Fibroblast of lung (primary cell): ENCODE measurements at regions not wholly inside any gene's neighbourhood (a gene's known extent, or its start where the extent isn't known, plus 50 kb on each side); places are given as distances from the start of the nearest gene placed in this dataset.

Source experiments
- DNase-seq, 2 donors: peaks; one replicate each; pipeline versions ENCODE4 v3.0.0 to v3.0.0-alpha.2; 2010; ENCODE audit warnings: low read depth in 2 of 2
- H2AFZ ChIP-seq: 2 replicates; pipeline ENCODE4 v1.5.1; 2012; ENCODE audit warnings: low read length, control low read depth, inconsistent platforms
- H3K27ac ChIP-seq: 2 replicates; pipeline ENCODE4 v1.5.1; 2011; ENCODE audit warnings: low read length, control low read depth; ENCODE audit not compliant: insufficient read depth
- H3K27me3 ChIP-seq: 2 replicates; pipeline ENCODE4 v1.5.1; 2011; ENCODE audit warnings: mild to moderate bottlenecking, low read length; ENCODE audit not compliant: control insufficient read depth, insufficient read depth
- H3K36me3 ChIP-seq: 2 replicates; pipeline ENCODE4 v1.5.1; 2011; ENCODE audit warnings: low read length; ENCODE audit not compliant: control insufficient read depth, insufficient read depth
- H3K4me1 ChIP-seq: 2 replicates; pipeline ENCODE4 v1.5.1; 2011; ENCODE audit warnings: low read length; ENCODE audit not compliant: control insufficient read depth, insufficient read depth; ENCODE audit errors: extremely low read depth
- H3K4me2 ChIP-seq: 2 replicates; pipeline ENCODE4 v1.5.1; 2011; ENCODE audit warnings: low read length, control low read depth; ENCODE audit not compliant: insufficient read depth; ENCODE audit errors: extremely low read depth
- H3K4me3 ChIP-seq, 4 experiments: fragments of 200-600 bp in 1 of 4; sonication (generic) in 1 of 4; replicated peaks in 1 of 4; 2 replicates each; pipeline ENCODE4 v1.5.1; 2011 to 2016; ENCODE audit warnings: low read length in 4 of 4, low read depth in 3 of 4, mild to moderate bottlenecking in 3 of 4, control low read depth in 2 of 4, inconsistent platforms in 1 of 4, mixed read lengths in 1 of 4; ENCODE audit not compliant: insufficient read depth in 1 of 4; ENCODE audit errors: control extremely low read depth in 1 of 4
- H3K79me2 ChIP-seq: 2 replicates; pipeline ENCODE4 v1.5.1; 2012; ENCODE audit warnings: mild to moderate bottlenecking, low read length, inconsistent platforms; ENCODE audit not compliant: control insufficient read depth, insufficient read depth
- H3K9ac ChIP-seq: 2 replicates; pipeline ENCODE4 v1.5.1; 2011; ENCODE audit warnings: mild to moderate bottlenecking, low read length, control low read depth; ENCODE audit not compliant: insufficient read depth
- H3K9me3 ChIP-seq: 2 replicates; pipeline ENCODE4 v1.5.1; 2012; ENCODE audit warnings: low read depth, low read length; ENCODE audit not compliant: control insufficient read depth, insufficient read depth
- H4K20me1 ChIP-seq: 2 replicates; pipeline ENCODE4 v1.5.1; 2011; ENCODE audit warnings: low read length; ENCODE audit not compliant: control insufficient read depth, insufficient read depth; ENCODE audit errors: extremely low read depth
- EZH2 ChIP-seq: IDR thresholded peaks from 2 replicates; pipeline ENCODE4 v1.5.1; 2012; ENCODE audit warnings: low read length, control low read depth, mild to moderate bottlenecking; ENCODE audit errors: missing control alignments
- TF ChIP-seq, protein P1 (sequence below), 2 donors: IDR thresholded peaks in 1 of 2; conservative IDR thresholded peaks in 1 of 2; 1 replicate in 1 of 2; 2 replicates in 1 of 2; pipeline ENCODE4 v1.5.1; 2011 to 2012; ENCODE audit warnings: low read length in 2 of 2, control low read depth in 1 of 2, inconsistent platforms in 1 of 2, low read depth in 1 of 2, mild to moderate bottlenecking in 1 of 2

DNA sequence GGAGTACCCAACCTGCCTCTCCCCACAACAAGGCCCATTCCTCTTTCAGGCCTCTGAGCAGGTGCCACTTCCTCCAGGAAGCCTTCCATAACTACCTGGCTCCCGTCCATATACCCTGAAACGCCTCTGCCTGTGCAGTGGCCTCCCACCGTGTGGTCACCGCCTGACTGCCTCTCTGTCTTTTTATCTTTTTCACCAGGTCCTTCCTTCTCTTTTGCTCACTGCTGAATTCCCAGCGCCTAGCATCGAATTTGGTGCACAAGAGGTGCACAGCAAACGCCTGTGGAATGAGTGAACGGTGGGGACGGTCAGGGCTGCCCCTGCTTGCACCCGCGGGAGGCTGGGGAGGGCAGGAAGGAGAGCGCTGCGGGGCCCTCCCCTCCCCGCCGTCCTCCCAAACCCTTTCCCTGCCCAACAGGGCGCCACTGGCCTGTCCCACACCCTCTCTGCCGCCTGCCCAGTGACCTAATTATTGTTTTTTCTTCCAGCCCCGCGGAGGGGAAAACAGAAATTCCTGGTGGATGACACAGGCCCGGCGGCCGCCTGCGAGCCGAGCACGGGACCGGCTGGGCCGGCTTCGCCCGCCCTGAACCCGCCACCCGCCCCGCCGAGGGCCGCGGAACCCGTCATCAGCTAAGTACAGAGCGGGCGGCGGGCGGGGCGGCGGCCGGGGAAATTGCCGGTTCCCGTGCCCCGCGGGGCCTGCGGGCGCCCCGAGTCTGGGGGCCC is 140.1 kb downstream of the SMAD6 start:
- peak overlapping the region; percentile 92 for H3K27ac ChIP-seq
- peak overlapping the region; percentile 34 for H2AFZ ChIP-seq
- peaks cover 27% of the 10 kb centered on the region for H3K4me1 ChIP-seq
- peak overlapping the region; percentile 31 to 51 (median 50) for H3K4me3 ChIP-seq
- no peaks in the 10 kb centered on the region for H3K27me3 ChIP-seq
- peak overlapping the region; percentile 66 for H3K9ac ChIP-seq
- no peaks in the 10 kb centered on the region for H4K20me1 ChIP-seq
- peaks cover 10% of the 10 kb centered on the region for H3K79me2 ChIP-seq
- DNase-seq: peak; percentile 91 to 94
- H3K36me3 ChIP-seq: no peaks in the 10 kb centered on the region
- H3K9me3 ChIP-seq: no peaks in the 10 kb centered on the region
- TF ChIP-seq, protein P1, sequence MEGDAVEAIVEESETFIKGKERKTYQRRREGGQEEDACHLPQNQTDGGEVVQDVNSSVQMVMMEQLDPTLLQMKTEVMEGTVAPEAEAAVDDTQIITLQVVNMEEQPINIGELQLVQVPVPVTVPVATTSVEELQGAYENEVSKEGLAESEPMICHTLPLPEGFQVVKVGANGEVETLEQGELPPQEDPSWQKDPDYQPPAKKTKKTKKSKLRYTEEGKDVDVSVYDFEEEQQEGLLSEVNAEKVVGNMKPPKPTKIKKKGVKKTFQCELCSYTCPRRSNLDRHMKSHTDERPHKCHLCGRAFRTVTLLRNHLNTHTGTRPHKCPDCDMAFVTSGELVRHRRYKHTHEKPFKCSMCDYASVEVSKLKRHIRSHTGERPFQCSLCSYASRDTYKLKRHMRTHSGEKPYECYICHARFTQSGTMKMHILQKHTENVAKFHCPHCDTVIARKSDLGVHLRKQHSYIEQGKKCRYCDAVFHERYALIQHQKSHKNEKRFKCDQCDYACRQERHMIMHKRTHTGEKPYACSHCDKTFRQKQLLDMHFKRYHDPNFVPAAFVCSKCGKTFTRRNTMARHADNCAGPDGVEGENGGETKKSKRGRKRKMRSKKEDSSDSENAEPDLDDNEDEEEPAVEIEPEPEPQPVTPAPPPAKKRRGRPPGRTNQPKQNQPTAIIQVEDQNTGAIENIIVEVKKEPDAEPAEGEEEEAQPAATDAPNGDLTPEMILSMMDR (conservative IDR thresholded peaks at IDR 0.05 in 1 of 2, IDR thresholded peaks at IDR 0.05 in 1 of 2; ENCODE audit: low read depth in 1 of 2, low read length in 2 of 2): no peak
- TF ChIP-seq EZH2: no peak
- H3K4me2 ChIP-seq: peak overlapping the region; percentile 96

DNA sequence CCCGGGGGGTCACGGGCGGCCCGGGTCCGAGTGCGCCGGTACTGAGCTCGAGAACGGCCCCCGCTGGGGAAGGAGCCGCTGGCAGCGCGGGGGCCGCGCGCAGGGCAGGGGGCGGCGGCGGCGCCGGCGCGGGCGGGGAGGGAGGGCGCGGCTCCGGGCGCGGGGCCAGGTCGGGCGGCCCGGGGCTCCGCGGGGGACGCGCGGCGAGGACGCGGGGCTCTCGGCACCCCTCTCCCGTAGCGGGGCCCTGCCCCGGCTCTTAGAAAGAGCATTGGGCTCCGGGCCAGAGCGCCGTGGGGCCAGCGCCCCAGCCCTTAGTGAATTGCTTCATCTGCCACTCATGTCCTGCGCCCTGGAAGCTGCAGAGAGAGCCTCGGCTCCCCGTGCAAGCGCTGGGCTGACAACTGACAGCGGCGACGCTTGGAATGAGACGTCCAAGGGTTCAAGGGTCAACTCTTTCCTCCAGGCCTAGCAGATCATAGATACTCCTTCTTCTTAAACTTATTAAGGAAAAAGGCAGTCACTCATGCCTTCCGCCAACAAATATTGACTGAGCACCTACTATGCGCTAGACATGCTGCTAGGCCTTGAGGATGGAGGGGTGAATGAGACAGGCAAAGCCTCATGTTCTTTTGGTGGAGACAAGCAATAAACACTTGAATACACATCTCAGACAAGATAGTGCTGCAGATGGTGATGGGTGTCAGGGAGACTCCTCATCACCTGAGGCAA is 140.8 kb downstream of the SMAD6 start:
- Histone ChIP-seq H3K4me3 (peak overlapping the region; percentile 10 to 60 (median 37)), H2AFZ (no peak overlapping the region), H3K9me3 (no peaks in the 10 kb centered on the region), H3K27me3 (no peaks in the 10 kb centered on the region), H4K20me1 (no peaks in the 10 kb centered on the region), H3K4me2 (peak overlapping the region; percentile 64), H3K9ac (peak overlapping the region; percentile 66), H3K4me1 (peaks cover 27% of the 10 kb centered on the region), H3K36me3 (no peaks in the 10 kb centered on the region), H3K79me2 (peaks cover 10% of the 10 kb centered on the region), H3K27ac (peak overlapping the region; percentile 92)
- TF ChIP-seq, protein P1 (conservative IDR thresholded peaks at IDR 0.05 in 1 of 2, IDR thresholded peaks at IDR 0.05 in 1 of 2; ENCODE audit: low read depth in 1 of 2, low read length in 2 of 2): no peak
- TF ChIP-seq EZH2: no peak
- peak; percentile 64 to 87 for DNase-seq

DNA sequence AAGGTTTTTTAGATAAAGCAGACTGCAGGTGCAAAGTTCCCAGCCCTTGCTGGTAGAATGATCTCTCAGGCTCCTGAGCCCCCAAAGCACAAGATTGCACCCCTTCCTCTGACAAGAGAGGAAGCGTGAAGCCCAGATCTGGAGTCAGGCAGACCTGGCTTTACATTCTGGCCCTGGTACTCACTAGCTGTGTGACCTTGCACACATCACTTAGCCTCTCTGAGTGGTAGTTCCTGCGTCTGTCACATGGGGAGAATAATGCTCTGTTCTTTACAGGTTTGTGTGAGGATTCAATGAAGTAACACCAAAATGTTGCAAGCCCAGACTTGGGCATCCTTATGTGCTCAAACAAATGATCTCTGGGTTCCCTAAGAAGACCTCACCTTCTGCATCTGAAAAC is 141.5 kb downstream of the SMAD6 start:
- Histone ChIP-seq H4K20me1 (no peaks in the 10 kb centered on the region), H3K79me2 (peaks cover 10% of the 10 kb centered on the region), H3K4me1 (peaks cover 27% of the 10 kb centered on the region), H3K27ac (peak overlapping the region; percentile 74), H3K9me3 (no peaks in the 10 kb centered on the region), H3K9ac (no peak overlapping the region), H3K27me3 (no peaks in the 10 kb centered on the region), H3K36me3 (no peaks in the 10 kb centered on the region), H3K4me2 (peak overlapping the region; percentile 64), H3K4me3 (peak overlapping the region in 2 of 4 experiments; percentile 38 to 60), H2AFZ (no peak overlapping the region)
- DNase-seq: no peak
- no peak for TF ChIP-seq EZH2
- TF ChIP-seq, protein P1 (conservative IDR thresholded peaks at IDR 0.05 in 1 of 2, IDR thresholded peaks at IDR 0.05 in 1 of 2; ENCODE audit: low read depth in 1 of 2, low read length in 2 of 2): no peak
